ENCODE measurements at regions not wholly inside any gene's neighbourhood (a gene's known extent, or its start where the extent isn't known, plus 50 kb on each side); places are given as distances from the start of the nearest gene placed in this dataset.
"Not testable (repeated sequence)": the region's sequence is repeated elsewhere in the genome, so short reads cannot be mapped to it uniquely, and the experiment has no call there.

DNA sequence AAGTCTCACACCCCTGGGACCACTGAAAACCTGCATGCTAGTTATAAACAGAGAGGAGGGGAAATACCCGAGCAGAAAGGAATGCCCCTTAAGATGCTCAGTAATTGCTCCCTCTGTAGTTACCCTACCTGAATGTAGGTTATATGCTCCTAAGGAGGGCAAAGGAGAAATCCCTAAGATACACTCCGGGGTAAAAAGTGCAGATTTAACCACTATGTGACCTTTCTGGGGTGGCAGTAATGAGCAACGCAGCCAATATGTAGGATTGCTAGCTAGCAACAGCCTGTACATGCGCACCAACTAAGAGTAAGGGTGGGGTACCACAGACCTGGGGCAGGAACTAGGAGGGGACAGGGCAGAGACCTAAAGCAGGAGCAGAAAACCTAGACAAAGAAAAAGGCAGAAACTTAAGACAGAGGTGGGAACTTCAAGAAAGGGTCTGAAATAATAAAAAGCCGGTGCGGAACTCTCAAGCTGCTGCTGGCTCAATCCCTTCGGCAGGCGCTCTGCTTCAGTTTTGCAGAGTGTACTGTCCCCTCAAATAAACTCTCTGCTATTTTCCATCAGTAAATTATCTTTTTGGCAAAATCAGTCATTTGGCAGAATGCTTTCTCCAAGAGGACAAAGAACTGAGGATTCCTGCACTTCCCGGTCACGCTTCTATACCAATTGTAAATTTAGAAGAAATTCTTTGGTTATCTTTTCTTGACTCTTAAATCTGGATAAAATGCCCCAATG is 823.8 kb downstream of the CDH11 start:
- no peak for DNase-seq (ENCODE audit: low read depth)

- DNase-seq (ENCODE audit: low read depth), result no peak
Observed at GRCh38 chr16:64295466-64295865, 826.4 kb downstream of the CDH11 start.

- no peak for DNase-seq (ENCODE audit: low read depth)
Observed at GRCh38 chr16:64292953-64293352, 828.9 kb downstream of the CDH11 start.

DNA sequence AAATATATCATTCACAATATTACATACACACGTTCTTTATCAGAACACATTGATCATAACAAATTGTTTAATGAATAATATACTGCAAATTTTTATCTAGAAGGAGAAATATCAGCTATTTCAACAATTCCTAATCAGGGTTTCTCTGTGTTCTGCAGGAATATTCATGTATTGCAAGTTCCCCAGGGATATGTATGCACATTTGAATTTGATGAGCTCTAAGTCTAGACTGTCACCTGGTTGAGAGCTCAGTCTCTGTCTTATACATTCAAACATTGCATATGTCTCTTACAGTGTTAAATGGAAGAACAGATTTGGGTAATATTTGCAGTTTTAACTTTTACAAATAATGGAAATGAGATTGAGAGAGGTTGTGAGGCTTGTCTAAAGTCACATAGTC is 829.7 kb downstream of the CDH11 start:
- no peak for DNase-seq (ENCODE audit: low read depth)

DNA sequence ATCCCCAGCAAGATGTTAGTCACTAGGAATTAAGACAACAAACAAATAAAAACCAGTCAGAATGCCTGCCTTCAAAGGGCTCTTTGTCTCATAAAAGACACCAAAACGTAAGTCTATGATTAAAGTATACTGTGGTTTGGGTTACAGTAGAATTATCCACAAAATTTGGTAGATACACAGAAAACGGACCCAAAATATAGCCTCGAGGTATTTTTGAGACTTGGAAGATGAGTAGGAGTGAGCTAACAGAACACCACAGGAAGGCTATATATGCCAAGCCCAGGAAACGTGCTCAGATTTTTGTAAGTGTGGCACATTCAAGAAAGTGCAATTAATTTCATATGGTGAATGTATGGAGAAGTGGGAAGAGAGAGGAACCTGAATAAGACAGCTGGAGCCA is 831.4 kb downstream of the CDH11 start:
- DNase-seq (ENCODE audit: low read depth), result no peak

DNA sequence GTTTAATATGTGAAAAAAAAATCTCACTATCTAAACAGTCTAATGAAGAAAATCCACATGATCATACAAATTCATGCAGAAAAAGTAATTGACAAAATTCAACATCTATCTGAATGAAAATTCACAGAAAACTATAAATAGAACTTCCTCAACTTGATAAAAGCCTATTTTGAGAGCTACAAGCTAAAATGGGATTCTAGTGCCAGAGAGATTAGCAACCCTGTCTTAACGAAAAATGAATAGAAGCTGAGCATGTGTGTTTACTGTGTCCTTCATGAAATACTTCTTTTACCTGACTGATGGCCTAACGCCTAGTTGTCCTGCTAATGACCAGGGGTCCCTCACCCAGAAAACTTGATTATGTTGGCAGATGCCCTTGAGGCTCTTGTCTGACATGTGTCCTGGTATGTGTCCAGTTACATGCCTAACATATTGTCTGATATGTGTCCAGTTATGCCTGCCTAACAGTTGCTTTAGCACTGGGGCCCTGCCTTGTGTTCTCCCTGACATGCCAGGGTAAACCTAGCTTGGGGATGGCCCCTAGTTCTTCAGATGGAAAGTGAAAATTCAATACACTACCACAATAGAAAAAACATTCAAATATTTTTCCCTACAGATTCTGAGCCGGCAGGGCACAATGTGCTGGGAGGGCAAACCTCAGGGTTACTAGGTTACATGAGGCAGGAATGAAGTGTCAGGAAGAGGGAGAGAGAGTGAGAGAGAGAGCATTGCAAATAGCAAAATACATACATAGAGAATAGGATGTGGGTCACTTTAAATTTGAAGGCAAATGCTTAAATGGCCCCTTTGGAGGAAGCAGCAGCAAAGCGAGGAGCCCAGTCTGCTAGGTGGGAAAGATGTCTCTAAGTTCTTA is 834.0 kb downstream of the CDH11 start:
- no peak for DNase-seq (ENCODE audit: low read depth)

- DNase-seq (ENCODE audit: low read depth), result no peak
Observed at GRCh38 chr16:64282181-64282580, 839.7 kb downstream of the CDH11 start.

- DNase-seq (ENCODE audit: low read depth), result no peak
Observed at GRCh38 chr16:64280317-64280716, 841.5 kb downstream of the CDH11 start.

GRCh38 chr16:64278196-64278595 is 843.7 kb downstream of the CDH11 start:
- no peak for DNase-seq (ENCODE audit: low read depth)

DNA sequence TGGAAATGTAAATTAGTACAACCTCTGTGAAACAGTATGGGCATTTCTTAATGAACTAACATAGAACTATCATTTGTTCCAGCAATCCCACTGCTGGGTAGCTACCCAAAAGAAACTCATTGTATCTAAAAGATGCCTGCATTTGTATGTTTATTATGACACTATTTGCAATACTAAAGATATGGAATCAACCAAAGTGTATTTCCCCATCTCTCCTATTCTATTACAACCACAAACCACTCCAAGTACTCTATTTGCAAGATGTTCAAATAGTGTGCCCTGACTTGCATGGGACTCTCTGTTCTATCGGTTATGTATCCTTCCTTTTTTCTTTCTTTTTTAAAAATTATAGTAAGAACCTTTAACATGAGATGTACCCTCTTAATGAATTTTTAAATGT is 845.2 kb downstream of the CDH11 start:
- DNase-seq (ENCODE audit: low read depth), result no peak

DNA sequence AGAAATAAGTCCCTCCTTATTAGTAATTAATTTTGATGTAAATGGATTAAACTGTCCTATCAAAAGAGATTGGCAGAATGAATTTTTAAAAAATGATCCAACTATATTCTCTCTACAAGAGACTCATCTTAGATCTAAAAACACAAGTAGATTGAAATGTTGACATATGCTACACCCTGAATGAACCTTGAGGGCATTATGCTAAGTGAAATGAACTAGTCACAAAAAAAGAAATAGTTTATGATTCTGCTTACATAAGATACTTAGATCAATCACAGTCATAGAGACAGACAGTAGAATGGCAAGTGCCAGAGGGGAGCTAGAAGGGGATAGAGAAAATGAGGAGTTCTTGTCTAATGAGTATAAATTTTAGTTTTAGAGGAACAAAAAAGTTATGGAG is 849.8 kb downstream of the CDH11 start:
- DNase-seq (ENCODE audit: low read depth), result no peak

DNA sequence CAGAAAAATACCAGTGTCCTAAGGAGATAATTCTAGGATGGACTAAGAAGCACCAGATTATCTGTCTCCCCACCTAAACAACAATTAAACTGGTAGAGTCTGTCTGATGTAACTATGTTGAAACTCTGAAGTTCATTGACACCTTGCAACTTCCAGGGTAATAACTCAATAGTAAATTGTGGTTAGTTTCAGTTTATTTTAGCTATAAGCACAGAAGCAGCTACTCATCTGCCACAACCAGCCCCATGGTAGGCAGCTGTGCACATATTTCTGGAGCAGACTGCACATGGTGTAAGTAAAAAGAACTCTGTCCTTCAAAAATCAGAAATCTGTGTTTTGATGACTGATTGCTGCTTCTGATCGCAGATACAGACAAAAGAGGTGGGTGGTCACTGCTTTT is 852.1 kb downstream of the CDH11 start:
- no peak for DNase-seq (ENCODE audit: low read depth)

DNA sequence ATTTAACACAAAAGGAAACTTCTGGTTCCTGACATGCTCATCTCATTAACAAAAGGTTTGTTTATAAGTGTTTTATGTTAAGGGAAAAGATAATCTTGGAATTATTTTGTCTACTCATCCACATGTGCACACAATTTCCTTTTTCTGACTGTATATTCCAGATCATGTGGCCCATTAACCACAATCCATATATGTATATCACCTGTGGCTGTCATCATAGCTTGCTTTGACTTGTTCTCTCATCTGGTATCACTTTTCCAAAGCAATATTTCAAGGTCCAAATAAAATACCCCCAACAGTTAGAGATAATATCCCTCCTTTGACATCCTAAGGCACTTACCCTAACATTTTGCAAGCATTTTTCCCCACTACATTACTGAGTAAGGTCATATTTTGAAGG is 856.1 kb downstream of the CDH11 start:
- DNase-seq (ENCODE audit: low read depth), result no peak

GRCh38 chr16:64260631-64261401 is 861.0 kb downstream of the CDH11 start:
- not testable (repeated sequence) for DNase-seq (ENCODE audit: low read depth)

- no peak for DNase-seq (ENCODE audit: low read depth)
Observed at GRCh38 chr16:64254443-64255367, 867.2 kb downstream of the CDH11 start.

- DNase-seq (ENCODE audit: low read depth), result no peak
Observed at GRCh38 chr16:64253525-64253924, 868.3 kb downstream of the CDH11 start.

DNA sequence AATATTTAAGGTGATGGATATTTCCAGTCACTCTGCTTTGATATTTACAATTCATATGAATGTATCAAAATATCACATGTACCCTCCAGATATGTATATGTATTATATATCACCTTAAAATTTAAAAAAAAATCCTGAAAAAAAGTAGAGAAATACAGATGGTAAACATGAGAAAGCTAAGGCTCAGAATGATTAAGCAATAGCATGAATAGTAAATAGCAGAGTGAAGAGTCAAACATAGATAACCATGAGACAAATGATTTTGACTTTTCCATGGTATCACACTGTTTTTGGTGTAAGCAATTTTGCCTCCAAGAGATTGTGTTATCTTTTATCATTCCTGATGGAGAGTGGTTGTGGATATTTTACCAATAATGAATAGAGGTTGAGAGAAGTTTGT is 868.8 kb downstream of the CDH11 start:
- DNase-seq (ENCODE audit: low read depth), result no peak

DNA sequence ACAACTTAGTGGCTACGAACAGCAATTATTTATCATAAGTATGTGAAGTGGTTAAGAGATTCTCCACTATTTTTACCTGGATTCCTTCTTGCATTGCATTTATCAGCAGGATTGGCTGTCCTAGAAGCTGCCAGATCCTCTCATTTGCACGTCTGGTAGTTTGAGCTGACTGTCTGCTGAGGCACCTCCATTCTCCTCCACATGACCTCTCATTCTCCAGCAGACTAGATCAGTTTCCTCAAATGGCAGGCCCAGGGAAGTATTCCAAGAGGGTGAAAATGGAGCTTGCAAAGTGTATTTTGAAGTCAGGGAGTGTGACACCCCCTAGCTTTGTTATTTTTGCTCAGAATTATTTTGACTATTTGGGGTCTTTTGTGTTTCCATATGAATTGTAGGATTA is 870.1 kb downstream of the CDH11 start:
- DNase-seq (ENCODE audit: low read depth), result no peak

GRCh38 chr16:64250866-64251265 is 871.0 kb downstream of the CDH11 start:
- DNase-seq (ENCODE audit: low read depth), result peak; percentile 28

DNA sequence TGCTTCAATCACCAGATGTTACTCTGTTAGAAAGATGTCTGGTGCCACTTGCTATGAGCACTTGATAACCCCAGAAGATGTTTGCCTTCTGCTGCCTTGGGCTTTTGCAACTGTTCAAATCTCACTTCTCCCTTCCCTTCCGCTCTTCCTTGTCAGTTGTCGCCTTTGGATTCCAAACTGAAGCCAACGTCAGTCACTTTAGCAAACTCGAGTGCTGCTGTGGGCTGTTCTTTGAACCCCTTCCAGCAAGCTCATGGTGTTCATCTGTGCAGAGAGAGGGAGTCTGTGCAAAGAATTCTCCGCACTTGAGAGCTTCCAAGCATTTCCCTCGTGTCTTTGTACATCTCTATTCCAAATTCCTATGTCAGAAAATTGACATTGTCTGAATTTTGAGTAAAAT is 879.4 kb downstream of the CDH11 start:
- no peak for DNase-seq (ENCODE audit: low read depth)

- no peak for DNase-seq (ENCODE audit: low read depth)
Observed at GRCh38 chr16:64240586-64240985, 881.3 kb downstream of the CDH11 start.

DNA sequence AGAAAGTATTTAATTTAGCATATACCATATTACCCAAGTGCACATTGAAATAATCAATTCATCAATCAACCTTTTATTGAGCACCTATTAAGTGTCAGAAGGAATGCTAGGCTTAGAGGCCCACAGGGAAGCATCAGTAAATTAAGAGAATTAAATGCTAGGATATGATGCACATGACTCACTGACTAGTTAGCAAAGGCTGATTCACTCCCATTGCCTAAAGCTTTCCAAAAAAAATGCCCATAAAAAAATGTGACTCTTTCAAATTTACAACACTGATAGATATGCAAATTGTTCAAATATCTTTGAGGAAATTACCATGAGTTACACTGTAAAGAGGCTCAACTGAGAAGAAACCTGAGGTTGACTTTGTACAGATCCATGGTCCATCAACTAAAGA is 883.3 kb downstream of the CDH11 start:
- DNase-seq (ENCODE audit: low read depth), result peak; percentile 56
